ENCODE measurements at regions not wholly inside any gene's neighbourhood (a gene's known extent, or its start where the extent isn't known, plus 50 kb on each side); places are given as distances from the start of the nearest gene placed in this dataset.

DNA sequence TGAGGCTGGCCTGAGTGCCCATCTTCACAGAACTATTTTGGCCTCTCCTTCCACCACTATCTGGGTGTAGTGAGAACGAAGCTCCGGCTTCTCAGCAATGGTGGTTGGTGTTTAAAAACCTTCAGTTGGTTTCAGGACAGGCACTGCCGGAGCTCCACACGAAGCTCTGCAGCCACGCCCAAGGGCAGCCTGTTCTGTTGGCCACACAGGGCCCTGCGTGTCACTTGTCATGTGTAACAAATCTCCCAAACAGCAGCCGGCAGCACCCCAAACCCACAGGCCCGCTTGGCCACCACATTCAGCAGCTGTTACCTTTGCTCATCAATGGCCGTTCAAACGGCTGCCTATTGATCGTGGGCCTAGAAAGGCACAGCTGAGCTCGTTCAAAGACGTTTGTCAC is 97.5 kb downstream of the ERMARD start:
- no peaks in the 10 kb centered on the region for H3K4me1 ChIP-seq (ENCODE audit: insufficient read depth)
- in situ Hi-C loops (cut with MboI) = no loop called here
- H3F3A ChIP-seq (ENCODE audit: insufficient read depth) = no peaks in the 10 kb centered on the region
- DNase-seq = no peak
- no peak overlapping the region for H3K9ac ChIP-seq
- TF ChIP-seq EZH2phosphoT487 (IDR thresholded peaks at IDR 0.05; ENCODE audit: insufficient read depth, low read depth) = no peak
- no peak for TF ChIP-seq EZH2 (IDR thresholded peaks at IDR 0.05; ENCODE audit: insufficient read depth, poor library complexity, severe bottlenecking)
- H3K9me3 ChIP-seq (ENCODE audit: low read depth) = no peaks in the 10 kb centered on the region
- H4K20me1 ChIP-seq (ENCODE audit: insufficient read depth) = no peaks in the 10 kb centered on the region
- H3K4me3 ChIP-seq = no peak overlapping the region
- H3K4me2 ChIP-seq (ENCODE audit: unreplicated experiment) = no peak overlapping the region
- no peaks in the 10 kb centered on the region for H3K9me2 ChIP-seq (ENCODE audit: insufficient read depth)
- H3K79me2 ChIP-seq (ENCODE audit: insufficient read depth) = no peaks in the 10 kb centered on the region
- H2AFZ ChIP-seq = no peak overlapping the region
- peaks cover 4% of the 10 kb centered on the region; the same call in 1 of the 2 replicates for H3K27me3 ChIP-seq (replicated peaks; ENCODE audit: insufficient read depth)
- no peaks in the 10 kb centered on the region for H3K36me3 ChIP-seq (ENCODE audit: low read depth)
- no peak overlapping the region for H3K27ac ChIP-seq
- WGBS, 2 experiments (ENCODE audit: low coverage in 1 of 2, low lambda C conversion rate in 2 of 2, missing lambda C conversion rate in 2 of 2) = 69 to 72% methylated on average over 13 of the region's 13 CpGs

DNA sequence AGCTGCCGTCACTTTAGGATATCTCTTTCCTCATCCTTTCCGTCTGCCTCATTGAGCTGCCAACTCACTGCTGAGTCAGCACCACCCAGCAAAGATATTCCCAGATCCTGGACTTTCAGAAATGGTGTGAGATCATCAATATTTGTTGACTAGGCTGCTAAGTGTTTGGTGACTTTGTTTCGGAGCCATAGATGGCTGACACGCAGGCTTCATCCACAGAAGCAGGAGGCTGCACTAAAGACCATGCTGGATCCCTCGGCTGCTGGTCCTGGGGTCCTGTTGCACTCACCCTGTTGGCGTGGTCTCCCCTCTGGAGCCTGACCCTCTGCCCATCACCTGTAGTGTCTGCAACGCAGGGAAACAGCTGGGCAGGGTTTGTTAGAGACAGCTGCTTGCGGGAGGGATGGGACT is 96.5 kb downstream of the ERMARD start:
- no peaks in the 10 kb centered on the region for H3K36me3 ChIP-seq (ENCODE audit: low read depth)
- no peaks in the 10 kb centered on the region for H3K9me2 ChIP-seq (ENCODE audit: insufficient read depth)
- 21 to 24% methylated on average over 8 of the region's 8 CpGs for WGBS, 2 experiments (ENCODE audit: low coverage in 1 of 2, low lambda C conversion rate in 2 of 2, missing lambda C conversion rate in 2 of 2)
- no peaks in the 10 kb centered on the region for H3K4me1 ChIP-seq (ENCODE audit: insufficient read depth)
- no peak overlapping the region for H3K4me3 ChIP-seq
- no peak overlapping the region for H3K9ac ChIP-seq
- no peak overlapping the region for H2AFZ ChIP-seq
- no peak overlapping the region for H3K27ac ChIP-seq
- H3K4me2 ChIP-seq (ENCODE audit: unreplicated experiment) = no peak overlapping the region
- H3F3A ChIP-seq (ENCODE audit: insufficient read depth) = no peaks in the 10 kb centered on the region
- in situ Hi-C loops (cut with MboI) = no loop called here
- DNase-seq = peak; percentile 37
- H4K20me1 ChIP-seq (ENCODE audit: insufficient read depth) = no peaks in the 10 kb centered on the region
- no peaks in the 10 kb centered on the region for H3K79me2 ChIP-seq (ENCODE audit: insufficient read depth)
- no peak for TF ChIP-seq EZH2phosphoT487 (IDR thresholded peaks at IDR 0.05; ENCODE audit: insufficient read depth, low read depth)
- TF ChIP-seq EZH2 (IDR thresholded peaks at IDR 0.05; ENCODE audit: insufficient read depth, poor library complexity, severe bottlenecking) = no peak
- H3K27me3 ChIP-seq (replicated peaks; ENCODE audit: insufficient read depth) = peaks cover 4% of the 10 kb centered on the region; the same call in 1 of the 2 replicates
- H3K9me3 ChIP-seq (ENCODE audit: low read depth) = no peaks in the 10 kb centered on the region

DNA sequence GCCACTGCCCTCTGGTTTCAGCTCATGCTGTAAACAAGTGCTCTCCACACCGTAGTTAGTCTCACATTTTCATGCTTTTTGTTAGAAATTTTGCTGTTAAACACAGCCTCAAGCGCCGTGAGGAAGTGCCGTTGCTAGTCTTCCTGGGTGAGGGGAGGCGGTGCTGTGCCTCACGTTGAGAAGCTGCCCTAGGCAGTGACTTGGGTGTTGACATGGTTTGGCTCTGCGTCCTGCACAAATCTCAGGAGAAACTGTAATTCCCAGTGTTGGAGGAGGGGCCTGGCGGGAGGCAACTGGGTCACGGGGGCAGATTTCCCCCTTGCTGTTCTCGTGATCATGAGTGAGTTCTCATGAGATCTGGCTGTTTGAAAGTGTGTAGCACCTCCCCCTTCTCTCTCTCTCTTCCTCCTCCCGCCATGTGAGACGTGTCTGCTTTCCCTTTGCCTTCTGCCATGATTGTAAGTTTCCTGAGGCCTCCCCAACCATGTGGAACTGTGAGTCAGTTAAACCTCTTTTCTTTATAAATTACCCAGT is 95.8 kb downstream of the ERMARD start:
- H3K4me3 ChIP-seq = no peak overlapping the region
- TF ChIP-seq EZH2 (IDR thresholded peaks at IDR 0.05; ENCODE audit: insufficient read depth, poor library complexity, severe bottlenecking) = no peak
- TF ChIP-seq EZH2phosphoT487 (IDR thresholded peaks at IDR 0.05; ENCODE audit: insufficient read depth, low read depth) = no peak
- H3K9me2 ChIP-seq (ENCODE audit: insufficient read depth) = no peaks in the 10 kb centered on the region
- no peaks in the 10 kb centered on the region for H3F3A ChIP-seq (ENCODE audit: insufficient read depth)
- no peak overlapping the region for H3K9ac ChIP-seq
- H2AFZ ChIP-seq = no peak overlapping the region
- H4K20me1 ChIP-seq (ENCODE audit: insufficient read depth) = no peaks in the 10 kb centered on the region
- H3K36me3 ChIP-seq (ENCODE audit: low read depth) = no peaks in the 10 kb centered on the region
- DNase-seq = no peak
- in situ Hi-C loops (cut with MboI) = no loop called here
- H3K27ac ChIP-seq = no peak overlapping the region
- no peaks in the 10 kb centered on the region for H3K79me2 ChIP-seq (ENCODE audit: insufficient read depth)
- H3K4me2 ChIP-seq (ENCODE audit: unreplicated experiment) = no peak overlapping the region
- no peaks in the 10 kb centered on the region for H3K4me1 ChIP-seq (ENCODE audit: insufficient read depth)
- no peaks in the 10 kb centered on the region for H3K9me3 ChIP-seq (ENCODE audit: low read depth)
- 66 to 71% methylated on average over 12 of the region's 12 CpGs for whole genome bisulfite sequencing, 2 experiments (ENCODE audit: low coverage in 1 of 2, low lambda C conversion rate in 2 of 2, missing lambda C conversion rate in 2 of 2)
- H3K27me3 ChIP-seq (replicated peaks; ENCODE audit: insufficient read depth) = peaks cover 4% of the 10 kb centered on the region; the same call in 1 of the 2 replicates

DNA sequence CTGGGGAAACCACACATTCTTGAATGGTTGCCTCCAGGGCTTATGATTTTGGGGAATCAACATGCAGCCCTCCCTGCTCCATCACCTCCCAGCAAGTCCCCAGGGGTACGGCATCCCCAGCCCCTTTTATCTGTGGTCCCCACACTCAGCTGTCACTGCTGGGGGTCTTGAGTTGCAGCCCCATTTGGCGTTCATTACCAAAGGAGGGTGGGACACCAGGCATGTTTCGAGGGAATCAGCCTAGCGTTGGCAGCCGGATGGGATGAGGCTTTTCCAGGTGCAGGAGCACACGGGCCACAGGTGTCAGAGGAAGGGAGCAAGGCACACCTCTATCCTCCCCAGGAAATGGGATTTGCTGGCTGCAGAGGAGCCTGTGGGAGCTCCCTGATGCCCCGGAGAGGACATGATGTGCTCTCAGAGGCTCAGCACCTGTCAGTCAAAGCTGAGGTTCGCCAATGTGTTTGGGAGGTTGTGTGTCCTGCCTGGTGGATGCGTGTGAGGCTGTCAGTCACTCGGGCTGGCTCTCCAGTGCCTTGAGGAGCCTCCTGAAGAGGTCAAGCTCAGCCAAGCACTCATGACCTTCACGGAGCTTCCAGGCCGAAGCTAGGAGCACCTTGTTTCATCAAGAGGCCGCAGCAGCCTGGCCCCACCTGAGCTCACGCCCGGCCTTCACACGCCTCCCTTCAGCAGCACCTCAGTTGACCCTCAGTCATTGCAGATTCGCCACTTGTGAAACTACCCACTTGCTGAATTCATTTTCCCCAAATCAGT is 95.0 kb downstream of the ERMARD start:
- H3K9me3 ChIP-seq (ENCODE audit: low read depth) = no peaks in the 10 kb centered on the region
- in situ Hi-C loops (cut with MboI) = no loop called here

More for the DNA sequence above, 95.0 kb downstream of the ERMARD start:
- no peak for TF ChIP-seq EZH2phosphoT487 (IDR thresholded peaks at IDR 0.05; ENCODE audit: insufficient read depth, low read depth)
- no peak for TF ChIP-seq EZH2 (IDR thresholded peaks at IDR 0.05; ENCODE audit: insufficient read depth, poor library complexity, severe bottlenecking)
- Histone ChIP-seq H3K4me2 (ENCODE audit: unreplicated experiment) (no peak overlapping the region), H3K27ac (no peak overlapping the region), H3K27me3 (replicated peaks; ENCODE audit: insufficient read depth) (peaks cover 4% of the 10 kb centered on the region; the same call in 1 of the 2 replicates), H3F3A (ENCODE audit: insufficient read depth) (no peaks in the 10 kb centered on the region), H3K9me2 (ENCODE audit: insufficient read depth) (no peaks in the 10 kb centered on the region), H2AFZ (no peak overlapping the region), H3K4me3 (no peak overlapping the region), H3K4me1 (ENCODE audit: insufficient read depth) (no peaks in the 10 kb centered on the region), H3K79me2 (ENCODE audit: insufficient read depth) (no peaks in the 10 kb centered on the region), H3K36me3 (ENCODE audit: low read depth) (no peaks in the 10 kb centered on the region), H3K9ac (no peak overlapping the region), H4K20me1 (ENCODE audit: insufficient read depth) (no peaks in the 10 kb centered on the region)
- whole genome bisulfite sequencing, 2 experiments (ENCODE audit: low coverage in 1 of 2, low lambda C conversion rate in 2 of 2, missing lambda C conversion rate in 2 of 2) = 74 to 81% methylated on average over 17 of the region's 17 CpGs
- DNase-seq = no peak
